Epithelial cell of proximal tubule (primary cell): ENCODE measurements at regions not wholly inside any gene's neighbourhood (a gene's known extent, or its start where the extent isn't known, plus 50 kb on each side); places are given as distances from the start of the nearest gene placed in this dataset.

Experiments used
- DNase-seq: peaks from one replicate; pipeline ENCODE4 v3.0.0-alpha.2; 2011; ENCODE audit warnings: low read depth
- H3K4me3 ChIP-seq: 2 replicates; pipeline ENCODE4 v1.5.1; 2011; ENCODE audit warnings: low read depth, mild to moderate bottlenecking, low read length
- CTCF ChIP-seq: conservative IDR thresholded peaks from 2 replicates; pipeline ENCODE4 v1.5.1; 2012; ENCODE audit warnings: low read depth, mild to moderate bottlenecking, low read length

GRCh38 chr2:136534811-136535210, 230.5 kb upstream of the THSD7B start:
- no peak for TF ChIP-seq CTCF
- DNase-seq, result no peak
- no peak overlapping the region for H3K4me3 ChIP-seq

- TF ChIP-seq CTCF, result no peak
- DNase-seq, result no peak
- H3K4me3 ChIP-seq, result no peak overlapping the region
Measured at GRCh38 chr2:136532171-136532570, 233.2 kb upstream of the THSD7B start.

- no peak for TF ChIP-seq CTCF
- H3K4me3 ChIP-seq, result no peak overlapping the region
- no peak for DNase-seq
Measured at GRCh38 chr2:136531731-136532130, 233.6 kb upstream of the THSD7B start.

- TF ChIP-seq CTCF, result no peak
- DNase-seq, result no peak
- H3K4me3 ChIP-seq, result no peak overlapping the region
Measured at GRCh38 chr2:136530146-136530545, 235.2 kb upstream of the THSD7B start.

GRCh38 chr2:136527560-136527959, 237.8 kb upstream of the THSD7B start:
- H3K4me3 ChIP-seq, result no peak overlapping the region
- DNase-seq, result no peak
- no peak for TF ChIP-seq CTCF

- DNase-seq, result no peak
- no peak overlapping the region for H3K4me3 ChIP-seq
- no peak for TF ChIP-seq CTCF
Measured at GRCh38 chr2:136522724-136523123, 242.6 kb upstream of the THSD7B start.

GRCh38 chr2:136517716-136518115, 247.6 kb upstream of the THSD7B start:
- no peak overlapping the region for H3K4me3 ChIP-seq

More at GRCh38 chr2:136517716-136518115, 247.6 kb upstream of the THSD7B start:
- TF ChIP-seq CTCF, result no peak
- DNase-seq, result no peak
